IPS DF 4.7 (cell line): ENCODE measurements at regions not wholly inside any gene's neighbourhood (a gene's known extent, or its start where the extent isn't known, plus 50 kb on each side); places are given as distances from the start of the nearest gene placed in this dataset.
"Not testable (repeated sequence)": the region's sequence is repeated elsewhere in the genome, so short reads cannot be mapped to it uniquely, and the experiment has no call there.

Experiments
- DNase-seq: peaks from one replicate; pipeline ENCODE4 v3.0.0-alpha.2; 2013; ENCODE audit warnings: low spot score; ENCODE audit errors: extremely low read depth

- DNase-seq = no peak
Observed at GRCh38 chr1:14254251-14254650, 344.2 kb upstream of the KAZN start.

DNA sequence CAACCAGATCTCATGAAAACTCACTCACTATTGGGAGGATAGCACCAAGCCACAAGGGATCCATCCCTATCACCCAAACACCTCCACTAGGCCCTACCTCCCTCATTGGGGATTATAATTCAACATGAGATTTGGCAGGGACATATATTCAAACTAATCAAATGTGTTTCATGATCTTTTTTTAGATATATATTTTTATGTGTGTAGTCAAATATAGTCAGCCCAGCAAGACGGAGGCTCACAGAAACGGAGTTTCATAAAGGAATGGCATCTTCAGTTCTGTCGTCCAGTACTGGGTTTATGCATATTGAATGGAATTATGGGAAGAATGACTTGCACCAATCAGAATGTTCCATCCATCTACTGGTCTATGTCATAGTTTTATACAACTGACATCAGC, 343.3 kb upstream of the KAZN start:
- DNase-seq = no peak

DNA sequence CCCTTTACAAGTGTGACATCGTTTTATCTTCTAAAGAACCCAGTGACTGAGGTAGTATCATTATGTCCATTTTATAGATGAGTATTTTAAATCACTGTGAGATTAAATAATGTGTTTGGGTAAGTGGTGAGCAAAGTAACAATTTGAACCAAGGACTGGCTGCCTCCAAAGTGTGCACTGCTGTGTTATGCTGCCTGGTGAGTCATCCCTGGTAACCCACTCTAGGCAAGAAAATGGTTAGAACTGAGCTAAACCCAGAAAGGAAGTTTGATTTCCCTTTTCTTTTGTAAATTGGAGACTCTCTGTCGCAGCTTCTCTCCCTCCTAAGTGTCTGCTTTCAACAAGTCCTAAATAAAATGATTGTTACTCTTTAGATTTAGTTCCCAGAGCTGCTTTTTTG, 342.8 kb upstream of the KAZN start:
- DNase-seq = no peak

- DNase-seq = no peak
Observed at GRCh38 chr1:14259191-14259757, 339.2 kb upstream of the KAZN start.

- DNase-seq = no peak
Observed at GRCh38 chr1:14260480-14260879, 338.0 kb upstream of the KAZN start.

DNA sequence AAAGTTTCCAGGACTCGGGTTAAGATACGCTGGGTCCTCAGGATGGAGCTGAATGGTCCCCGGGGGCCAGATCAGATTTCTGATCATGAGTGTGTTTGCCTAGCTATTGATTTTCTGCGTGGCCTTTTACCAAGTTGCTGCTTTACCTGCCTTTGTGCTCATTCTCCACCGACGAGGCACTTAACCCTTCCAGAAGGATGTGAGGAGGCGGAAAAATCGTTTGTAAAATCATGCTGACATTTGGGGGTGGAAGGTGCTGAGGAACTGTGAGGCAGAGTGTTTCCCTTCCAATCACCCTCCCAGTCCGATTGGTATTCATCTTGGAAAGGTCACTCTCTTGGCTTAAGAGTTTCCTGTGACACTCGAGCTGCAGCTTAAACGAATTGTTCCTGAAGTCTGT, 337.1 kb upstream of the KAZN start:
- DNase-seq = no peak

- DNase-seq = no peak
Observed at GRCh38 chr1:14262637-14263036, 335.8 kb upstream of the KAZN start.

GRCh38 chr1:14263225-14263624, 335.3 kb upstream of the KAZN start:
- no peak for DNase-seq

DNA sequence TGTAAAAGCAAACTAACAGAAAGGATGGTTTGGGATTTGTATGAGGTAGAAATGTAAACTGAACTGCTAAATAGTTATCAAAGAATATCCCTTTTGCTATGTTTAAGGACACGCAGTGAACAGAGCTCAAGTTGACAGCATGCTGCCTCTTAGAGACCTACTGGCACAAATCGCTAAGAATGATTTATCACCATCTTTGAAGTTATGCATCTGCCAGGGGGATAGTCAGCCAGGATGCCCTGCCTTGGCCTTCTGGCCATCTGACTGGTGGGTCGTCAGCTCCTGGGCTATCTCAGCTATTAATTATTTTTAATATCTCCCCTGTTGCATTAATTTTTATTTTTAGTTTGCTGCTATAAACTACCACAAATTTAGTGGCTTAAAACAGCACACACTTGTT, 334.8 kb upstream of the KAZN start:
- no peak for DNase-seq

DNA sequence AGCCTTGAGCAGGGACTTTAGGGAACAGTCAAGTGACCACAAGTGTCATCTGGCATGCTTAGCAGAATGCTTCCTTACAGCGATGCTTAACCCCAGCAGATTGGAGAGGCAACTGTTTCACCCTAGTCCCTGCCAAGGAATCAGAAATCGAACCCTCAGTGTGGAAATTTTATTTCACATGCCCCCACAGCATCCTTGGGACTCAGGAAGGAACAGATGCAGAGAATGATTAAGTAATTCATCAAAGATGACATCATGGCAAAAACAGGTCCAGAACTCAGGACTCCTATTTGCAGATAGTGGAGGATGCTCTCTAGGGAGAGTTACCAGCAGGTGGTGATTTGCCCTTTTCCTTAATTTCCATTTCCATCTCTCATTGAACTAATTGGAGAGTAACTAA, 333.0 kb upstream of the KAZN start:
- DNase-seq = no peak

DNA sequence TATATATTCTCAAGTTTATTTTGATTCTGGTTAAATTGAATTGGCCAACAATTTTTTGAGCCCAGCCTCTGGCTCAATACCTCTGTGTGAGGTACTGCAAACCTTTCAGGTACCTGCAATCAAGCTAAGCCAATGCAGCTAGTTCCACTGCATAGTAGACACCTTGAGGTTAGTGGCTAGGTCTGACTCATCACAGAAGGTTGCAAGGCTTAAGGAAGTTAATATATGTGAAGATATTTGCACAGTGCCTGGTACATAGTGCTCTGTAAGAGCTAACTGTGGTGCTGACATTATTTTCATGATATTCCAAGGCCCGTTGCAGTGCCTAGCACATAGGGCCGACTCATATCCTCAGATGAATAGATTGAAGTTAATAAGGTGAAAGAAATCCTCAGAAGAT, 330.5 kb upstream of the KAZN start:
- DNase-seq = no peak

DNA sequence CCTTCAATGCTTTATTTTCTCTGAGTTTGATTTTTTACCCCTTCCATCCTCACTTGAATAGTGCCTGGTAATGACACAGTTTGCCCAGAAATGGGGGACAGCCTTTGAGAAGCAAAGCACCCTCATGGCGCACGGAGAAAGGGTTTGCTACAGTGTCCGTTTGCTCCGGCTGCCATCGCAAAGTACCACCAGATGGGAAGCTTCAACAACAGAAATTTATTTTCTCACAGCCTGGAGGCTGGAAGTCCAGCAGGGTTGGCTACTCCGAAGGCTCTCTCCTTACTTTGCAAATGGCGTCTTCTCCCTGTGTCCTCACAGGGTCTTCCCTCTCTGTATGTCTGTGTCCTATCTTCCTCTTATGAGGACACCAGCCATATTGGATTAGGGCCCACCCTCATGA, 327.7 kb upstream of the KAZN start:
- DNase-seq = no peak

- DNase-seq = no peak
Observed at GRCh38 chr1:14273811-14274210, 324.7 kb upstream of the KAZN start.

GRCh38 chr1:14279891-14280290, 318.6 kb upstream of the KAZN start:
- not testable (repeated sequence) for DNase-seq

DNA sequence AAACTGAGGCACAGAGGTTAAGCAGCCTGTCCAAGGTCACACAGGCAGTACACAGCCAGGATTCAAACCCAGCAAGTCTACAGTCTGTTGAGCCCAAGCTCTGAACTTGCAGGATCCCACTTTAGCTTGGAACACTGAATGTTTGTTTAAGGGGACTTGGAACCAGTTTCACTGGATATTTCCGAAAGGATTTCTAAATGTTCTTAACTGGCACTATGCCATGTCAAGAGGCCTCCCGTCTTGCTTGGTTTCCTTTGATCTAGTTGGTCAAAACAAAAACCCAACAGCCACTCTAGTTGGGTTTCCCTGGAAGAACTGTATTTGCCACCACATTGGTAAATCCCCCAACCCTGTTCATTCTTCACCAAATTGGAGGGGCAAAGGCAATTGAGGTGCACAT, 317.6 kb upstream of the KAZN start:
- no peak for DNase-seq

DNA sequence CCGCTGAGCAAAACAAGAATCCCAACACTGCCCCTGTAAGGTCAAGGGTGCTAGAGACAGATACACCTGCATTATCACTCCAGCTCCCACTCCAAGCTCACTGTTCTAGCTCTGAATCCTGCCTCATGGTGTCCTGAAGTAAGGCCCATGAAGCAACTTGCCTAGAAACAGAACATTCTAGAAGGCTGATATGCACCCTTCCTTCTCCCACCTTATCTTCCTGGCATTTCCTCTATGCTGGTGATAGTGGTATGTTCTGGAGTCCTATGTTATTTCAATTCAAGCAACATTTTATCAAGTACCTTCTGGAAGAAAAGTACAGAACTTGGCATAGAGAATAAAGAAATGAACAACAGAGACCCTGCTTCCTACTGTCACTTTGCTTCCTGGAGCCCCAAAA, 317.1 kb upstream of the KAZN start:
- no peak for DNase-seq

- no peak for DNase-seq
Observed at GRCh38 chr1:14282707-14283106, 315.8 kb upstream of the KAZN start.

GRCh38 chr1:14285238-14285637, 313.2 kb upstream of the KAZN start:
- DNase-seq = no peak

GRCh38 chr1:14291182-14291581, 307.3 kb upstream of the KAZN start:
- peak; percentile 16 for DNase-seq

DNA sequence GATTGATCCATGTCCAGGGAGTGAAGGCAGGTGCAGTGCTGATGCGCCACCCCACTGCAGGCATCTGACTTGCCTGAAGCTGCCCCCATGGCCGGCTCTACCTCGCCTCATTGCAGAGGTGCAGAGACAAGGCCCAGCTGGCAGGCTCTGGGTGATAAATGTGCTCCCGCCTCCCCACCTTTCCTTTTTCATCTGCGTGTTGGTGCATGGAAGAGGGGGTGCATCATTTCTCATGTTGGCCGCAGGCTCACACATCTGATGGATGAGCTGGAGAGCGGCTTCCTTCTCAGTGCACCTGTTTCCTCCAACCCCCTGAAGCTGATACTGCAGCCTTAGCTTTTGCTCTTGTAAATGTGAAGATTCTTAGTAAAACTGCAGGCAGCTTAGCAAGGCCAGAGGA, 306.0 kb upstream of the KAZN start:
- no peak for DNase-seq

DNA sequence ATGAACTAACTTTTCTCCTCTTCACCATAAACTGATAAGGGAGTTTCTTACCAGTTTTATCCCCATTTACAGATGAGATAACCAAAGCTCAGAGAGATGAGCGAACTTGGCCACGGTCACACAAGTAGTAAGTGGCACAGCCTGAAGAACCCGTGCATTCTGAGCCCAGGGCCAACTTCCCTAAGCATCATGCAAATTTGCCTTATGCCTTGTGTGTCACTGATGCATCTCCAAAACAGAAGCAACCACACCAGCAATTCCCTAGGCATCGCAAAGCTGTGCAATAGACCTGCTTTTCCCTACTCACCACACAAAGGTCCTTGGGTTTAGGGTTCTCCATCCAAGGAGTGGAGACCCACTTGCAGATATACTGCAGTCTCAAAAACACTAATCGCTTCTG, 304.5 kb upstream of the KAZN start:
- no peak for DNase-seq

- no peak for DNase-seq
Observed at GRCh38 chr1:14294860-14295536, 303.5 kb upstream of the KAZN start.

- no peak for DNase-seq
Observed at GRCh38 chr1:14296795-14297194, 301.7 kb upstream of the KAZN start.

DNA sequence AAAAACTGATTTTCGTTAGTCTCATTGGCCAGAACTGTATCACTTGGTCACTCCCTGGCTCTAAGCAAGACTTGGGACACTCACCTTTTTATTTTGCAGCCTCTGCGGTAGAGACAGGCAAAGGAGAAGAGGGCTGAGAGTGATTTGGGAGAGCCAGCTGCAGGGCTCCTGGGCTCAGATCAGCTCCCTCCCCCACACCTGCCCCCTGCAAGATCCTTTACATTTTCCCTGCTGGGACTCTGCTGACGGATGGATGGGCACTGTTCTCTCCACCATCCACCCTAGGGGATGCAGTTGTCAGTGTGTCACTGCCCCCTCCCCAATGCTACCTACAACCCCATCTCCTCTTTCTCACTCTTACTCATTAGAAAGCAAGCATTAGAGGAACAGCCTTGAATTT, 301.1 kb upstream of the KAZN start:
- no peak for DNase-seq
